ENCODE measurements at regions not wholly inside any gene's neighbourhood (a gene's known extent, or its start where the extent isn't known, plus 50 kb on each side); places are given as distances from the start of the nearest gene placed in this dataset.

GRCh38 chr12:34294137-34294536, 271.8 kb downstream of the ALG10 start:
- H3K27ac ChIP-seq (ENCODE audit: low read depth in 1 of 2, low read length in 2 of 2) = no peak overlapping the region
- H3K4me3 ChIP-seq (ENCODE audit: low read depth in 1 of 3, low read length in 3 of 3) = no peak overlapping the region
- H3K4me1 ChIP-seq (ENCODE audit: control insufficient read depth in 4 of 4, insufficient read depth in 4 of 4, low read length in 3 of 4) = no peaks in the 10 kb centered on the region
- TF ChIP-seq NR2F2 (IDR thresholded peaks at IDR 0.05) = no peak
- no peak for TF ChIP-seq MAX (IDR thresholded peaks at IDR 0.05)
- TF ChIP-seq HNF4A (conservative IDR thresholded peaks at IDR 0.05) = no peak
- TF ChIP-seq EGR1 (IDR thresholded peaks at IDR 0.05; ENCODE audit: low read depth in 2 of 2) = no peak
- no peak for TF ChIP-seq ATF3 (IDR thresholded peaks at IDR 0.05)
- no peak for TF ChIP-seq HNF4G (IDR thresholded peaks at IDR 0.05)
- no peak for TF ChIP-seq JUND (IDR thresholded peaks at IDR 0.05)
- TF ChIP-seq FOXA1 (IDR thresholded peaks at IDR 0.05) = no peak
- TF ChIP-seq RAD21 (IDR thresholded peaks at IDR 0.05) = no peak
- no peak for TF ChIP-seq TAF1 (conservative IDR thresholded peaks at IDR 0.05)
- no peak for TF ChIP-seq REST (IDR thresholded peaks at IDR 0.05)
- no peak for TF ChIP-seq SP1 (IDR thresholded peaks at IDR 0.05)
- no peak for TF ChIP-seq RXRA (IDR thresholded peaks at IDR 0.05)
- TF ChIP-seq GABPA (IDR thresholded peaks at IDR 0.05 in 1 of 2, conservative IDR thresholded peaks at IDR 0.05 in 1 of 2) = no peak
- 69% methylated on average over 13 of the region's 13 CpGs for WGBS
- H3K36me3 ChIP-seq (ENCODE audit: control insufficient read depth in 4 of 4, insufficient read depth in 3 of 4, low read depth in 1 of 4, low read length in 3 of 4) = no peaks in the 10 kb centered on the region
- peaks cover 0 to 4% (median 1%) of the 10 kb centered on the region in 4 donors for H3K27me3 ChIP-seq (ENCODE audit: control insufficient read depth in 4 of 4, insufficient read depth in 4 of 4, low read length in 3 of 4)
- DNase-seq (ENCODE audit: low spot score) = no peak
- no peak overlapping the region for H3K9ac ChIP-seq (ENCODE audit: low read depth in 1 of 2, low read length in 2 of 2)
- H3K9me3 ChIP-seq (ENCODE audit: control insufficient read depth in 4 of 4, low read length in 3 of 4) = no peaks in the 10 kb centered on the region

GRCh38 chr12:34294671-34295365, 272.5 kb downstream of the ALG10 start:
- no peaks in the 10 kb centered on the region for H3K4me1 ChIP-seq (ENCODE audit: control insufficient read depth in 4 of 4, insufficient read depth in 4 of 4, low read length in 3 of 4)
- no peak for DNase-seq (ENCODE audit: low spot score)

More at GRCh38 chr12:34294671-34295365, 272.5 kb downstream of the ALG10 start:
- 73% methylated on average over 23 of the region's 23 CpGs for WGBS
- Histone ChIP-seq H3K9me3 (ENCODE audit: control insufficient read depth in 4 of 4, low read length in 3 of 4) (no peaks in the 10 kb centered on the region), H3K27ac (ENCODE audit: low read depth in 1 of 2, low read length in 2 of 2) (no peak overlapping the region), H3K4me3 (ENCODE audit: low read depth in 1 of 3, low read length in 3 of 3) (no peak overlapping the region), H3K36me3 (ENCODE audit: control insufficient read depth in 4 of 4, insufficient read depth in 3 of 4, low read depth in 1 of 4, low read length in 3 of 4) (no peaks in the 10 kb centered on the region), H3K27me3 (ENCODE audit: control insufficient read depth in 4 of 4, insufficient read depth in 4 of 4, low read length in 3 of 4) (peaks cover 0 to 4% (median 1%) of the 10 kb centered on the region in 4 donors), H3K9ac (ENCODE audit: low read depth in 1 of 2, low read length in 2 of 2) (no peak overlapping the region)
- no peak for TF ChIP-seq JUND (IDR thresholded peaks at IDR 0.05)
- no peak for TF ChIP-seq CTCF (IDR thresholded peaks at IDR 0.05; ENCODE audit: low read depth, low read length, missing input control)
- no peak for TF ChIP-seq MAX (IDR thresholded peaks at IDR 0.05)
- TF ChIP-seq SP1 (IDR thresholded peaks at IDR 0.05) = no peak
- TF ChIP-seq RXRA (IDR thresholded peaks at IDR 0.05) = no peak
- no peak for TF ChIP-seq EGR1 (IDR thresholded peaks at IDR 0.05; ENCODE audit: low read depth in 2 of 2)
- no peak for TF ChIP-seq RAD21 (IDR thresholded peaks at IDR 0.05)
- no peak for TF ChIP-seq HNF4G (IDR thresholded peaks at IDR 0.05)
- TF ChIP-seq REST (IDR thresholded peaks at IDR 0.05) = no peak
- no peak for TF ChIP-seq ZBTB33 (IDR thresholded peaks at IDR 0.05)
- TF ChIP-seq TAF1 (conservative IDR thresholded peaks at IDR 0.05) = no peak
- TF ChIP-seq ATF3 (IDR thresholded peaks at IDR 0.05) = no peak
- no peak for TF ChIP-seq FOXA1 (IDR thresholded peaks at IDR 0.05)
- TF ChIP-seq FOXA2 (IDR thresholded peaks at IDR 0.05) = no peak
